Endothelial cell of umbilical vein (primary cell): ENCODE measurements at regions not wholly inside any gene's neighbourhood (a gene's known extent, or its start where the extent isn't known, plus 50 kb on each side); places are given as distances from the start of the nearest gene placed in this dataset.

Source experiments
- BruUV-seq: library from RNA; stranded (reverse); fragments of 400-500 nt; replicated peaks from 2 replicates; lab custom pipeline; 2021; lab: Mats Ljungman, UMichigan
- CTCF ChIA-PET: fragments of 300-600, 350-600 bp; sonication (Branson Sonifier 250); formaldehyde crosslinking; loops from one replicate; lab custom pipeline; 2021; ENCODE audit warnings: antibody characterized with exemption, inconsistent platforms; lab: Charles Lee
- POLR2A ChIA-PET: fragments of 300-600, 350-600 bp; sonication (Branson Sonifier 250); formaldehyde crosslinking; loops from one replicate; lab custom pipeline; 2021; ENCODE audit warnings: antibody characterized with exemption, inconsistent platforms; lab: Charles Lee
- DNase-seq: peaks from one replicate; pipeline ENCODE4 v3.0.0-alpha.2; 2011; ENCODE audit warnings: low read depth, low spot score
- FAIRE-seq: peaks from 2 replicates; lab custom pipeline; 2011; peaks lifted over from hg19 to GRCh38; lab: Jason Lieb, UNC
- H2AFZ ChIP-seq: 2 replicates; pipeline ENCODE4 v1.6.0; 2012; ENCODE audit warnings: low read depth, low read length, control low read depth, inconsistent platforms
- H3K27ac ChIP-seq: 2 replicates; pipeline ENCODE4 v1.5.1; 2011; ENCODE audit warnings: low read depth, mild to moderate bottlenecking, control low read depth, low read length, moderate library complexity; ENCODE audit not compliant: insufficient read depth
- H3K27me3 ChIP-seq, 2 experiments: 2 replicates each; pipeline versions ENCODE4 v1.6.0 to v1.6.1; 2011; ENCODE audit warnings: low read length in 2 of 2, mixed read lengths in 1 of 2; ENCODE audit not compliant: control insufficient read depth in 2 of 2, insufficient read depth in 2 of 2
- H3K36me3 ChIP-seq, 2 experiments: 2 replicates in 1 of 2; 3 replicates in 1 of 2; pipeline ENCODE4 v1.5.1; 2011; ENCODE audit warnings: low read length in 2 of 2, mild to moderate bottlenecking in 1 of 2, moderate library complexity in 1 of 2; ENCODE audit not compliant: control insufficient read depth in 2 of 2, insufficient read depth in 2 of 2; ENCODE audit errors: extremely low read depth in 1 of 2
- H3K4me1 ChIP-seq: 3 replicates; pipeline ENCODE4 v1.5.1; 2011; ENCODE audit warnings: mild to moderate bottlenecking, low read length; ENCODE audit not compliant: control insufficient read depth, insufficient read depth; ENCODE audit errors: extremely low read depth
- H3K4me2 ChIP-seq: 2 replicates; pipeline ENCODE4 v1.6.1; 2011; ENCODE audit warnings: low read length, control low read depth, mixed read lengths; ENCODE audit not compliant: insufficient read depth
- H3K4me3 ChIP-seq, 3 experiments: fragments of 200-600 bp in 1 of 3; sonication (generic), shearing (Covaris generic) in 1 of 3; replicated peaks in 1 of 3; 2 replicates each; pipeline ENCODE4 v1.5.1; 2011 to 2016; ENCODE audit warnings: control low read depth in 3 of 3, low read length in 3 of 3, mild to moderate bottlenecking in 2 of 3, inconsistent platforms in 1 of 3, low read depth in 1 of 3, moderate library complexity in 1 of 3; ENCODE audit not compliant: insufficient read depth in 1 of 3
- H3K79me2 ChIP-seq: 2 replicates; pipeline ENCODE4 v1.6.0; 2012; ENCODE audit warnings: low read length, inconsistent platforms; ENCODE audit not compliant: control insufficient read depth, insufficient read depth
- H3K9ac ChIP-seq: replicated peaks from 2 replicates; pipeline ENCODE3; 2011; ENCODE audit warnings: low read length, control low read depth; ENCODE audit not compliant: insufficient read depth; ENCODE audit errors: extremely low read depth
- H3K9me1 ChIP-seq: replicated peaks from 3 replicates; pipeline ENCODE4 v1.6.0; 2011; ENCODE audit warnings: mild to moderate bottlenecking, low read length; ENCODE audit not compliant: control insufficient read depth, insufficient read depth; ENCODE audit errors: extremely low read depth
- H3K9me3 ChIP-seq: replicated peaks from 2 replicates; pipeline ENCODE4 v1.5.1; 2012; ENCODE audit warnings: low read length, inconsistent platforms; ENCODE audit not compliant: control insufficient read depth, insufficient read depth
- H4K20me1 ChIP-seq: replicated peaks from 2 replicates; pipeline ENCODE3; 2011; ENCODE audit warnings: mild to moderate bottlenecking, low read length; ENCODE audit not compliant: control insufficient read depth, insufficient read depth; ENCODE audit errors: extremely low read depth
- EZH2 ChIP-seq: IDR thresholded peaks from 2 replicates; pipeline ENCODE4 v1.6.1; 2012; ENCODE audit warnings: borderline replicate concordance, low read depth, mild to moderate bottlenecking, moderate library complexity, low read length, inconsistent platforms; ENCODE audit not compliant: severe bottlenecking
- FOS ChIP-seq: IDR thresholded peaks from 2 replicates; pipeline ENCODE4 v1.6.1; 2011; ENCODE audit warnings: mild to moderate bottlenecking, low read length, moderate library complexity, borderline replicate concordance; ENCODE audit not compliant: insufficient read depth
- GATA2 ChIP-seq: IDR thresholded peaks from 2 replicates; pipeline ENCODE4 v1.7.0; 2011; ENCODE audit warnings: low read depth, mild to moderate bottlenecking, moderate library complexity, mixed read lengths, low read length; ENCODE audit not compliant: insufficient read length, insufficient read depth
- JUN ChIP-seq: IDR thresholded peaks from 2 replicates; pipeline ENCODE4 v1.6.1; 2011; ENCODE audit warnings: borderline replicate concordance, low read depth; ENCODE audit not compliant: insufficient read length, insufficient read depth
- MYC ChIP-seq: IDR thresholded peaks from one replicate; pipeline ENCODE4 v1.6.1; 2011; ENCODE audit warnings: mild to moderate bottlenecking, low read depth, low read length
- POLR2A ChIP-seq: IDR thresholded peaks from 2 replicates; pipeline ENCODE4 v1.6.1; 2012; ENCODE audit warnings: low read depth, mild to moderate bottlenecking, control low read depth, low read length
- POLR2AphosphoS5 ChIP-seq: IDR thresholded peaks from 2 replicates; pipeline ENCODE4 v1.6.1; 2012; ENCODE audit warnings: low read depth, mild to moderate bottlenecking, control low read depth, low read length, moderate library complexity; ENCODE audit not compliant: insufficient read depth
- dilution Hi-C: fragments of 300-500 bp; cut with MboI; formaldehyde crosslinking; loops from one replicate; pipeline ENCODE4 v1.15.0; 2019; ENCODE audit warnings: low sequenced_read_pairs; ENCODE audit not compliant: extremely low pct_ligation_motif_present
- intact Hi-C: fragments of 100-400 bp; cut with micrococcal nuclease; formaldehyde crosslinking; loops from one replicate; pipeline ENCODE4 v1.10.0; 2022
- TF ChIP-seq, protein P1 (sequence below), 2 donors: IDR thresholded peaks; 1 replicate in 1 of 2; 2 replicates in 1 of 2; pipeline ENCODE4 v1.5.1; 2011; ENCODE audit warnings: low read length in 2 of 2, mild to moderate bottlenecking in 2 of 2, moderate library complexity in 2 of 2, control low read depth in 1 of 2, inconsistent platforms in 1 of 2, low read depth in 1 of 2; ENCODE audit not compliant: insufficient read depth in 1 of 2; ENCODE audit errors: extremely low read depth in 1 of 2
- TF ChIP-seq, protein P2 (sequence below): IDR thresholded peaks from 2 replicates; pipeline ENCODE4 v1.6.1; 2011; ENCODE audit not compliant: insufficient read depth, insufficient read length

DNA sequence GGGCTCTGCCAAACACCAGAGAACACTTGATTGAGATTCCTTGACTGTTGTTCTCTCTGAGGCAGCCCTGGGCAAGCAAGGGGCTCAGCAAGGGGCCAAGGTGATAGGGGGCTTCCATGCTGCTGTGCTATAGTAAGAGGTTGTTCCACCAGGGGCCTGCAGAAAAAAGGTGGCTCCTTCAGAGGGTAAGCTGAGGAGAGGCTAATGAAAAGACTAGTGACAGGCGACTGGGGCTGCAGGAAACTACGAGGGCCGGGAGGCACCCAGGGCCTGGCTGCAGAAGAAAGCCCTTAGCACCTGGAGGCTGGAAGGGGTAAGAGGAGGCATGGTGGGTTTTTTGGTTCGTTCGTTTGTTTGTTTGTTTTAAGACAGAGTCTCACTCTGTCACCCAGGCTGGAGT is 88.0 kb upstream of the CTNNA1 start:
- Histone ChIP-seq H3K9me1 (no peaks in the 10 kb centered on the region), H3K27ac (no peak overlapping the region), H3K4me1 (no peaks in the 10 kb centered on the region), H3K27me3 (peaks cover 3 to 12% of the 10 kb centered on the region in 2 experiments), H3K79me2 (no peaks in the 10 kb centered on the region), H3K9me3 (no peaks in the 10 kb centered on the region), H3K4me3 (no peak overlapping the region), H3K4me2 (no peak overlapping the region), H4K20me1 (no peaks in the 10 kb centered on the region), H3K36me3 (no peaks in the 10 kb centered on the region), H2AFZ (no peak overlapping the region), H3K9ac (no peak overlapping the region)
- no TSS peak for BruUV-seq
- ChIA-PET POLR2A (no interaction called here), CTCF (no interaction called here)
- DNase-seq (no peak), FAIRE-seq (no peak)
- TF ChIP-seq POLR2A (no peak), MYC (no peak), EZH2 (no peak)
- TF ChIP-seq, protein P1, sequence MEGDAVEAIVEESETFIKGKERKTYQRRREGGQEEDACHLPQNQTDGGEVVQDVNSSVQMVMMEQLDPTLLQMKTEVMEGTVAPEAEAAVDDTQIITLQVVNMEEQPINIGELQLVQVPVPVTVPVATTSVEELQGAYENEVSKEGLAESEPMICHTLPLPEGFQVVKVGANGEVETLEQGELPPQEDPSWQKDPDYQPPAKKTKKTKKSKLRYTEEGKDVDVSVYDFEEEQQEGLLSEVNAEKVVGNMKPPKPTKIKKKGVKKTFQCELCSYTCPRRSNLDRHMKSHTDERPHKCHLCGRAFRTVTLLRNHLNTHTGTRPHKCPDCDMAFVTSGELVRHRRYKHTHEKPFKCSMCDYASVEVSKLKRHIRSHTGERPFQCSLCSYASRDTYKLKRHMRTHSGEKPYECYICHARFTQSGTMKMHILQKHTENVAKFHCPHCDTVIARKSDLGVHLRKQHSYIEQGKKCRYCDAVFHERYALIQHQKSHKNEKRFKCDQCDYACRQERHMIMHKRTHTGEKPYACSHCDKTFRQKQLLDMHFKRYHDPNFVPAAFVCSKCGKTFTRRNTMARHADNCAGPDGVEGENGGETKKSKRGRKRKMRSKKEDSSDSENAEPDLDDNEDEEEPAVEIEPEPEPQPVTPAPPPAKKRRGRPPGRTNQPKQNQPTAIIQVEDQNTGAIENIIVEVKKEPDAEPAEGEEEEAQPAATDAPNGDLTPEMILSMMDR (IDR thresholded peaks at IDR 0.05; ENCODE audit: extremely low read depth in 1 of 2, insufficient read depth in 1 of 2, low read depth in 1 of 2, low read length in 2 of 2), result no peak
- dilution Hi-C loops, result no loop called here
- intact Hi-C loops, result no loop called here

DNA sequence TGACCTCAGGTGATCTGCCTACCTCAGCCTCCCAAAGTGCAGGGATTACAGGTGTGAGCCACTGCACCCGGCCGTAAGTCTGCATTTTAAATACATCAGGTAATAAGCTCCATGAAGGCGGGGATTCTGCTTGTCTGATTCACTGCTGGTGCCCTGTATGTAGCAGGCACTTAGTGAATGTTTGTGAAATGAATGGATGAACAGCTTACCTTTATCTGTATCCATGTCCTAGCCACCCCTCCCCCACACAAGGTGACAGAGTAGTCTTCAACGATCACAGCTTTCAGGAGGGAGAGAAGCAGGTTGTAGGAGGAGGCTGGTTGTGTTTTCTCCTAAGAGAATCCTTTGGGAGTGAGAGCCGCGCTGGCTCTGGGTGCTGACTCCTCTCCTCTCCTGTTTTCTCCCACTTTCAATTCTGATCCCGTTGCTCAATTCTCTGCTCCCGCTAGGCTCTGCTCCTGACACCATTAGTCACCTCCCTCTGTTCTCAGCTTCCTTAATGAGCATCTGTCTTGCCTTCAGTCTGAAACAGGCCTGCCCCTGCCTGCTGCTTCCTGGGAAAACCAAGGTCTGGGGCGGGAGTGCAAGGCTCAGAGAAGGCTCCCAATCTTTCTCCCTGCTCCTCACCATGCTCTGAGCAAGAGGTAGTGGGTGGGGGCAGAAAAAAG is 88.8 kb upstream of the CTNNA1 start:
- TF ChIP-seq JUN (no peak), FOS (no peak), EZH2 (no peak), POLR2AphosphoS5 (no peak), GATA2 (no peak), MYC (no peak), POLR2A (no peak)
- TF ChIP-seq, protein P2, sequence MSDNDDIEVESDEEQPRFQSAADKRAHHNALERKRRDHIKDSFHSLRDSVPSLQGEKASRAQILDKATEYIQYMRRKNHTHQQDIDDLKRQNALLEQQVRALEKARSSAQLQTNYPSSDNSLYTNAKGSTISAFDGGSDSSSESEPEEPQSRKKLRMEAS, result no peak
- TF ChIP-seq, protein P1 (IDR thresholded peaks at IDR 0.05; ENCODE audit: extremely low read depth in 1 of 2, insufficient read depth in 1 of 2, low read depth in 1 of 2, low read length in 2 of 2), result no peak
- H4K20me1 ChIP-seq, result no peaks in the 10 kb centered on the region
- H3K79me2 ChIP-seq, result no peaks in the 10 kb centered on the region
- peaks cover 6 to 12% of the 10 kb centered on the region in 2 experiments for H3K27me3 ChIP-seq
- dilution Hi-C loops, result no loop called here
- no peak overlapping the region for H3K4me2 ChIP-seq
- no peaks in the 10 kb centered on the region for H3K9me1 ChIP-seq
- no peak overlapping the region for H2AFZ ChIP-seq
- FAIRE-seq (no peak), DNase-seq (no peak)
- intact Hi-C loops, result no loop called here
- no TSS peak for BruUV-seq
- no peaks in the 10 kb centered on the region for H3K4me1 ChIP-seq
- H3K9me3 ChIP-seq, result no peaks in the 10 kb centered on the region
- no peaks in the 10 kb centered on the region for H3K36me3 ChIP-seq
- no peak overlapping the region for H3K27ac ChIP-seq
- no peak overlapping the region for H3K9ac ChIP-seq
- POLR2A ChIA-PET, result no interaction called here
- CTCF ChIA-PET, result interaction anchor here (1.2 to 1.6 kb wide), 2 partner anchors 14 to 85 kb away, joined by 3 to 4 read pairs; no protein-coding TSS in a partner anchor
- H3K4me3 ChIP-seq, result no peak overlapping the region
